OCI-M1 (cell line): ENCODE measurements at regions not wholly inside any gene's neighbourhood (a gene's known extent, or its start where the extent isn't known, plus 50 kb on each side); places are given as distances from the start of the nearest gene placed in this dataset.

Experiments used
- DNase-seq: peaks from one replicate; lab custom pipeline; 2025; lab: John Stamatoyannopoulos, UW

- DNase-seq: peak; percentile 19
Observed at GRCh38 chr7:13035233-13035632, 347.8 kb downstream of the ARL4A start.

GRCh38 chr7:13036256-13036780, 348.9 kb downstream of the ARL4A start:
- DNase-seq: no peak

- no peak for DNase-seq
Observed at GRCh38 chr7:13037216-13037615, 349.8 kb downstream of the ARL4A start.

- DNase-seq: no peak
Observed at GRCh38 chr7:13041368-13041988, 354.0 kb downstream of the ARL4A start.

- no peak for DNase-seq
Observed at GRCh38 chr7:13042605-13043236, 355.3 kb downstream of the ARL4A start.

- DNase-seq: no peak
Observed at GRCh38 chr7:13044309-13044708, 356.9 kb downstream of the ARL4A start.

- no peak for DNase-seq
Observed at GRCh38 chr7:13047061-13047460, 359.6 kb downstream of the ARL4A start.

- DNase-seq: peak; percentile 9
Observed at GRCh38 chr7:13049946-13050345, 362.5 kb downstream of the ARL4A start.

GRCh38 chr7:13050703-13051102, 363.3 kb downstream of the ARL4A start:
- DNase-seq: peak; percentile 9

GRCh38 chr7:13055732-13056368, 368.4 kb downstream of the ARL4A start:
- peak; percentile 36 for DNase-seq

- peak; percentile 65 for DNase-seq
Observed at GRCh38 chr7:13057462-13058200, 370.2 kb downstream of the ARL4A start.

- DNase-seq: no peak
Observed at GRCh38 chr7:13060173-13060572, 372.7 kb downstream of the ARL4A start.

GRCh38 chr7:13061115-13061514, 373.7 kb downstream of the ARL4A start:
- no peak for DNase-seq

GRCh38 chr7:13062631-13063030, 375.2 kb downstream of the ARL4A start:
- no peak for DNase-seq

GRCh38 chr7:13067036-13067435, 379.6 kb downstream of the ARL4A start:
- DNase-seq: no peak

GRCh38 chr7:13068032-13068431, 380.6 kb downstream of the ARL4A start:
- no peak for DNase-seq

GRCh38 chr7:13069841-13070240, 382.4 kb downstream of the ARL4A start:
- DNase-seq: no peak

- no peak for DNase-seq
Observed at GRCh38 chr7:13072014-13072413, 384.6 kb downstream of the ARL4A start.

GRCh38 chr7:13077466-13077865, 390.0 kb downstream of the ARL4A start:
- DNase-seq: no peak

- no peak for DNase-seq
Observed at GRCh38 chr7:13078105-13078504, 390.7 kb downstream of the ARL4A start.

GRCh38 chr7:13090959-13091358, 403.5 kb downstream of the ARL4A start:
- DNase-seq: no peak

GRCh38 chr7:13091974-13092707, 404.7 kb downstream of the ARL4A start:
- peak; percentile 33 for DNase-seq
